ENCODE measurements at regions not wholly inside any gene's neighbourhood (a gene's known extent, or its start where the extent isn't known, plus 50 kb on each side); places are given as distances from the start of the nearest gene placed in this dataset.

DNA sequence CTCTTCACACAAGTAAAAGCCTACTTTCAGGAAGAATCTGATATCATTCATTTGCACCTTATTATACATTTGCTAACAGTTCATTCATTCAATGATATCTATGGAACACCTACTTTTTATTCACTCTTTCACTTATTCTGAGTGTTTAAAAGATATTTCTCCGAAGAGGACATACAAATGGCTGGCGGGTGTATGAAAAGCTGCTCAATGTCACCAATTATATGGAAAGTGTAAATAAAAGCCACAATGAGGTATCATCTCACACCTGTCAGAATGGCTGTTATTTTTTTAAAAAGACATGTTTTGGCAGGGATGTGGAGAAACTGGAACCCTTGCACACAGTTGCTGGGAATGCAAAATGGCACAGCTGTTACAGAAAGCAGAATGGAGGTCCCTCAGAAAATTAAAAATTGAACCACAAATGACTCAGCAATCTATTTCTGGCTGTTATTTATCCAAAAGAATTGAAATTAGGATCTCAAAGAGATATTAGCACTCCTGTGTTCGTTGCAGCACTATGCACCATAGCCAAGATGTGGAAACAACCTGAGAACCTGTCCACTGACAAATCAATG lies 127.6 kb upstream of the IRS2 start:
- no peak for TF ChIP-seq POLR2A (IDR thresholded peaks at IDR 0.05)
- TF ChIP-seq, protein P1, sequence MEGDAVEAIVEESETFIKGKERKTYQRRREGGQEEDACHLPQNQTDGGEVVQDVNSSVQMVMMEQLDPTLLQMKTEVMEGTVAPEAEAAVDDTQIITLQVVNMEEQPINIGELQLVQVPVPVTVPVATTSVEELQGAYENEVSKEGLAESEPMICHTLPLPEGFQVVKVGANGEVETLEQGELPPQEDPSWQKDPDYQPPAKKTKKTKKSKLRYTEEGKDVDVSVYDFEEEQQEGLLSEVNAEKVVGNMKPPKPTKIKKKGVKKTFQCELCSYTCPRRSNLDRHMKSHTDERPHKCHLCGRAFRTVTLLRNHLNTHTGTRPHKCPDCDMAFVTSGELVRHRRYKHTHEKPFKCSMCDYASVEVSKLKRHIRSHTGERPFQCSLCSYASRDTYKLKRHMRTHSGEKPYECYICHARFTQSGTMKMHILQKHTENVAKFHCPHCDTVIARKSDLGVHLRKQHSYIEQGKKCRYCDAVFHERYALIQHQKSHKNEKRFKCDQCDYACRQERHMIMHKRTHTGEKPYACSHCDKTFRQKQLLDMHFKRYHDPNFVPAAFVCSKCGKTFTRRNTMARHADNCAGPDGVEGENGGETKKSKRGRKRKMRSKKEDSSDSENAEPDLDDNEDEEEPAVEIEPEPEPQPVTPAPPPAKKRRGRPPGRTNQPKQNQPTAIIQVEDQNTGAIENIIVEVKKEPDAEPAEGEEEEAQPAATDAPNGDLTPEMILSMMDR (IDR thresholded peaks at IDR 0.05) = no peak

All from body of pancreas (tissue), 4 donors.